Osteoblast (primary cell): ENCODE measurements at regions not wholly inside any gene's neighbourhood (a gene's known extent, or its start where the extent isn't known, plus 50 kb on each side); places are given as distances from the start of the nearest gene placed in this dataset.

ENCODE experiments used
- DNase-seq: peaks from one replicate; pipeline ENCODE4 v3.0.0; 2011; ENCODE audit warnings: low spot score, mixed read lengths; ENCODE audit not compliant: insufficient read length; ENCODE audit errors: missing footprints
- H2AFZ ChIP-seq: 2 replicates; pipeline ENCODE4 v1.6.0; 2011; ENCODE audit warnings: mild to moderate bottlenecking, low read length
- H3K27ac ChIP-seq: 2 replicates; pipeline ENCODE4 v1.5.1; 2011; ENCODE audit warnings: mild to moderate bottlenecking, low read depth, low read length, moderate library complexity
- H3K27me3 ChIP-seq: 2 replicates; pipeline ENCODE4 v1.6.0; 2012; ENCODE audit warnings: mild to moderate bottlenecking, control low read depth, inconsistent platforms, low read length, moderate library complexity; ENCODE audit not compliant: insufficient read depth
- H3K36me3 ChIP-seq: 2 replicates; pipeline ENCODE4 v1.5.1; 2011; ENCODE audit warnings: mild to moderate bottlenecking, low read length, control low read depth, moderate library complexity; ENCODE audit not compliant: insufficient read depth
- H3K4me1 ChIP-seq: 2 replicates; pipeline ENCODE4 v1.5.1; 2011; ENCODE audit warnings: mild to moderate bottlenecking, low read length, control low read depth, moderate library complexity; ENCODE audit not compliant: insufficient read depth
- H3K4me2 ChIP-seq: 2 replicates; pipeline ENCODE4 v1.6.0; 2011; ENCODE audit warnings: mild to moderate bottlenecking, low read length; ENCODE audit not compliant: insufficient read depth
- H3K4me3 ChIP-seq: fragments of 200-600 bp; sonication (generic); 3 replicates; pipeline ENCODE4 v1.5.1; 2012; ENCODE audit warnings: mild to moderate bottlenecking, low read length, inconsistent platforms; ENCODE audit not compliant: insufficient read depth
- H3K79me2 ChIP-seq: 2 replicates; pipeline ENCODE4 v1.6.0; 2012; ENCODE audit warnings: mild to moderate bottlenecking, low read length, control low read depth, inconsistent platforms; ENCODE audit not compliant: insufficient read depth
- H3K9me3 ChIP-seq: 2 replicates; pipeline ENCODE4 v1.5.1; 2011; ENCODE audit warnings: low read depth, low read length, control low read depth
- H4K20me1 ChIP-seq: 2 replicates; pipeline ENCODE4 v1.6.0; 2012; ENCODE audit warnings: mild to moderate bottlenecking, low read length, control low read depth; ENCODE audit not compliant: insufficient read depth
- CTCF ChIP-seq: IDR thresholded peaks from 2 replicates; pipeline ENCODE4 v1.5.1; 2011; ENCODE audit warnings: mild to moderate bottlenecking, low read depth, low read length, moderate library complexity; ENCODE audit errors: extremely low read depth

- Histone ChIP-seq H4K20me1 (no peaks in the 10 kb centered on the region), H3K36me3 (no peaks in the 10 kb centered on the region), H3K27ac (no peak overlapping the region), H3K79me2 (no peaks in the 10 kb centered on the region), H3K9me3 (peaks cover 5% of the 10 kb centered on the region), H3K4me2 (no peak overlapping the region), H3K27me3 (no peaks in the 10 kb centered on the region), H3K4me3 (no peak overlapping the region), H3K4me1 (no peaks in the 10 kb centered on the region), H2AFZ (no peak overlapping the region)
- no peak for DNase-seq
- TF ChIP-seq CTCF = no peak
Measured at GRCh38 chr6:92822222-92822621, 597.1 kb downstream of the EPHA7 start.

GRCh38 chr6:92820601-92821000, 598.8 kb downstream of the EPHA7 start:
- Histone ChIP-seq H3K27ac (no peak overlapping the region), H2AFZ (no peak overlapping the region)
- no peak for TF ChIP-seq CTCF

GRCh38 chr6:92810913-92811312, 608.4 kb downstream of the EPHA7 start:
- Histone ChIP-seq H3K4me2 (no peak overlapping the region), H2AFZ (no peak overlapping the region), H3K9me3 (no peaks in the 10 kb centered on the region), H3K4me1 (no peaks in the 10 kb centered on the region), H3K27ac (no peak overlapping the region), H4K20me1 (no peaks in the 10 kb centered on the region), H3K36me3 (no peaks in the 10 kb centered on the region), H3K79me2 (no peaks in the 10 kb centered on the region), H3K27me3 (no peaks in the 10 kb centered on the region), H3K4me3 (no peak overlapping the region)
- no peak for TF ChIP-seq CTCF
- DNase-seq = peak; percentile 31

More at GRCh38 chr6:92820601-92821000, 598.8 kb downstream of the EPHA7 start:
- Histone ChIP-seq H3K4me3 (no peak overlapping the region), H3K4me1 (no peaks in the 10 kb centered on the region), H3K36me3 (no peaks in the 10 kb centered on the region), H3K4me2 (no peak overlapping the region), H3K9me3 (peaks cover 5% of the 10 kb centered on the region), H3K79me2 (no peaks in the 10 kb centered on the region), H4K20me1 (no peaks in the 10 kb centered on the region), H3K27me3 (no peaks in the 10 kb centered on the region)
- no peak for DNase-seq

GRCh38 chr6:92806254-92806653, 613.1 kb downstream of the EPHA7 start:
- Histone ChIP-seq H3K36me3 (no peaks in the 10 kb centered on the region), H4K20me1 (no peaks in the 10 kb centered on the region), H3K4me2 (no peak overlapping the region), H3K79me2 (no peaks in the 10 kb centered on the region), H3K9me3 (no peaks in the 10 kb centered on the region), H3K27ac (no peak overlapping the region), H3K4me3 (no peak overlapping the region), H2AFZ (no peak overlapping the region), H3K4me1 (no peaks in the 10 kb centered on the region), H3K27me3 (no peaks in the 10 kb centered on the region)
- no peak for TF ChIP-seq CTCF
- DNase-seq = no peak
